ENCODE measurements at regions not wholly inside any gene's neighbourhood (a gene's known extent, or its start where the extent isn't known, plus 50 kb on each side); places are given as distances from the start of the nearest gene placed in this dataset.

DNA sequence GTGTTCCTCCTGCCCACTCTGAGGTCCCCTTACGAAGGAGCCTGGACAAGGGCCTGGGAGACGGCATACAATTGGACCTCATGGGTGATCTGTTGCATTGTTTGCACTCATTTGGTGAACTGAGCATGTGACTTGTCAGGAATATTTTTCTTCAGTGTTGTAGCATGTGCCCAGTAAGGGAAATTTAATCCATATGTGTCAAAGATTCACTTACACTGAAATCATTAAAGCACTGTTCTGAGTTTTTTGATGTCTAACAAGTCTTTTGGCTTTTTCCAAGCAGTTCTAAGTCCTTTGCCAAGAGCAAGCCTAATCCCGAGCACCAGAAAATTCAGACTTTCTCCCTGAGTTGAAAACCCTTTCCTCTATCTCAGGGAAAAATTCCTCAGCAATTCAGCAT lies 61.6 kb upstream of the RPS23 start:
- WGBS (ENCODE audit: extremely low coverage, insufficient coverage, insufficient read length): no CpG with 5 or more reads among the region's 3 CpGs
- peak overlapping the region; percentile 34 for H2BK12ac ChIP-seq (ENCODE audit: low read length)
- H2AFZ ChIP-seq (ENCODE audit: insufficient read depth, low read length, poor library complexity): no peak overlapping the region
- H2AK5ac ChIP-seq (ENCODE audit: low read length): no peak overlapping the region
- H3K79me1 ChIP-seq (ENCODE audit: low read length): peaks cover 5% of the 10 kb centered on the region
- H3K9ac ChIP-seq (ENCODE audit: low read length): no peak overlapping the region
- no peak overlapping the region for H3K4ac ChIP-seq (ENCODE audit: low read depth, low read length)
- H3K27me3 ChIP-seq (ENCODE audit: insufficient read depth, low read length): no peaks in the 10 kb centered on the region
- no peak overlapping the region for H4K8ac ChIP-seq (ENCODE audit: low read depth, low read length)
- no peak overlapping the region for H3K18ac ChIP-seq (ENCODE audit: low read length)
- no peak overlapping the region for H2BK5ac ChIP-seq (ENCODE audit: low read depth, low read length, poor library complexity)
- no peaks in the 10 kb centered on the region for H3K9me3 ChIP-seq (ENCODE audit: insufficient read depth, low read depth, low read length)
- H4K12ac ChIP-seq (ENCODE audit: low read depth, low read length): no peak overlapping the region
- no peak overlapping the region for H3K4me3 ChIP-seq (ENCODE audit: low read depth, low read length)
- H3K79me2 ChIP-seq (ENCODE audit: control insufficient read depth, insufficient read depth, low read length, poor library complexity): no peaks in the 10 kb centered on the region
- H3K23ac ChIP-seq (ENCODE audit: low read length): no peak overlapping the region
- peaks cover 4 to 8% of the 10 kb centered on the region in 2 experiments for H3K4me1 ChIP-seq (ENCODE audit: control insufficient read depth in 1 of 2, insufficient read depth in 2 of 2, low read length in 2 of 2)
- H3K36me3 ChIP-seq (ENCODE audit: control insufficient read depth in 1 of 2, insufficient read depth in 2 of 2, low read length in 2 of 2): no peaks in the 10 kb centered on the region
- no peak overlapping the region for H3K14ac ChIP-seq (ENCODE audit: low read length)
- H4K91ac ChIP-seq (ENCODE audit: low read depth, low read length): no peak overlapping the region
- H2BK120ac ChIP-seq (ENCODE audit: insufficient read depth, low read length, poor library complexity): no peak overlapping the region
- DNase-seq: no peak
- no peak overlapping the region for H3K27ac ChIP-seq (ENCODE audit: low read depth, low read length)
- no peak overlapping the region for H3K4me2 ChIP-seq (ENCODE audit: low read length)

GRCh38 chr5:82338771-82339373 lies 60.7 kb upstream of the RPS23 start:
- H3K23ac ChIP-seq (ENCODE audit: low read length): no peak overlapping the region
- peaks cover 4 to 14% of the 10 kb centered on the region in 2 experiments for H3K4me1 ChIP-seq (ENCODE audit: control insufficient read depth in 1 of 2, insufficient read depth in 2 of 2, low read length in 2 of 2)
- H3K14ac ChIP-seq (ENCODE audit: low read length): no peak overlapping the region
- no peak overlapping the region for H3K9ac ChIP-seq (ENCODE audit: low read length)
- no peak overlapping the region for H4K91ac ChIP-seq (ENCODE audit: low read depth, low read length)
- no peaks in the 10 kb centered on the region for H3K79me2 ChIP-seq (ENCODE audit: control insufficient read depth, insufficient read depth, low read length, poor library complexity)
- no peak overlapping the region for H2AK5ac ChIP-seq (ENCODE audit: low read length)
- H3K4me2 ChIP-seq (ENCODE audit: low read length): no peak overlapping the region
- H3K4ac ChIP-seq (ENCODE audit: low read depth, low read length): no peak overlapping the region
- no peak overlapping the region for H2BK120ac ChIP-seq (ENCODE audit: insufficient read depth, low read length, poor library complexity)
- H3K9me3 ChIP-seq (ENCODE audit: insufficient read depth, low read depth, low read length): no peaks in the 10 kb centered on the region
- no peak overlapping the region for H2BK5ac ChIP-seq (ENCODE audit: low read depth, low read length, poor library complexity)
- WGBS (ENCODE audit: extremely low coverage, insufficient coverage, insufficient read length): no CpG with 5 or more reads among the region's 5 CpGs
- H3K4me3 ChIP-seq (ENCODE audit: low read depth, low read length): no peak overlapping the region
- no peak overlapping the region for H2BK12ac ChIP-seq (ENCODE audit: low read length)
- H3K79me1 ChIP-seq (ENCODE audit: low read length): peaks cover 8% of the 10 kb centered on the region
- DNase-seq: no peak
- no peak overlapping the region for H2AFZ ChIP-seq (ENCODE audit: insufficient read depth, low read length, poor library complexity)
- H4K12ac ChIP-seq (ENCODE audit: low read depth, low read length): no peak overlapping the region
- H3K27me3 ChIP-seq (ENCODE audit: insufficient read depth, low read length): no peaks in the 10 kb centered on the region
- H3K36me3 ChIP-seq (ENCODE audit: control insufficient read depth in 1 of 2, insufficient read depth in 2 of 2, low read length in 2 of 2): no peaks in the 10 kb centered on the region
- H3K18ac ChIP-seq (ENCODE audit: low read length): no peak overlapping the region
- H3K27ac ChIP-seq (ENCODE audit: low read depth, low read length): no peak overlapping the region
- no peak overlapping the region for H4K8ac ChIP-seq (ENCODE audit: low read depth, low read length)

- no peak for DNase-seq
- no peak overlapping the region for H3K4ac ChIP-seq (ENCODE audit: low read depth, low read length)
- H2BK5ac ChIP-seq (ENCODE audit: low read depth, low read length, poor library complexity): no peak overlapping the region
- no peaks in the 10 kb centered on the region for H3K27me3 ChIP-seq (ENCODE audit: insufficient read depth, low read length)
- H3K4me3 ChIP-seq (ENCODE audit: low read depth, low read length): no peak overlapping the region
- peaks cover 4 to 14% of the 10 kb centered on the region in 2 experiments for H3K4me1 ChIP-seq (ENCODE audit: control insufficient read depth in 1 of 2, insufficient read depth in 2 of 2, low read length in 2 of 2)
- no peak overlapping the region for H3K23ac ChIP-seq (ENCODE audit: low read length)
- no peak overlapping the region for H2AK5ac ChIP-seq (ENCODE audit: low read length)
- no peaks in the 10 kb centered on the region for H3K36me3 ChIP-seq (ENCODE audit: control insufficient read depth in 1 of 2, insufficient read depth in 2 of 2, low read length in 2 of 2)
- H4K8ac ChIP-seq (ENCODE audit: low read depth, low read length): no peak overlapping the region
- no peak overlapping the region for H3K4me2 ChIP-seq (ENCODE audit: low read length)
- H3K27ac ChIP-seq (ENCODE audit: low read depth, low read length): no peak overlapping the region
- H2AFZ ChIP-seq (ENCODE audit: insufficient read depth, low read length, poor library complexity): no peak overlapping the region
- peaks cover 8% of the 10 kb centered on the region for H3K79me1 ChIP-seq (ENCODE audit: low read length)
- H2BK120ac ChIP-seq (ENCODE audit: insufficient read depth, low read length, poor library complexity): no peak overlapping the region
- H3K9me3 ChIP-seq (ENCODE audit: insufficient read depth, low read depth, low read length): no peaks in the 10 kb centered on the region
- H3K14ac ChIP-seq (ENCODE audit: low read length): no peak overlapping the region
- H4K91ac ChIP-seq (ENCODE audit: low read depth, low read length): no peak overlapping the region
- H4K12ac ChIP-seq (ENCODE audit: low read depth, low read length): no peak overlapping the region
- no peaks in the 10 kb centered on the region for H3K79me2 ChIP-seq (ENCODE audit: control insufficient read depth, insufficient read depth, low read length, poor library complexity)
- no peak overlapping the region for H2BK12ac ChIP-seq (ENCODE audit: low read length)
- no peak overlapping the region for H3K9ac ChIP-seq (ENCODE audit: low read length)
- H3K18ac ChIP-seq (ENCODE audit: low read length): no peak overlapping the region
- WGBS (ENCODE audit: extremely low coverage, insufficient coverage, insufficient read length): no CpG with 5 or more reads among the region's 1 CpG
These were observed 58.8 kb upstream of the RPS23 start for GRCh38 chr5:82336959-82337351.

- Histone ChIP-seq H3K23ac (ENCODE audit: low read length) (no peak overlapping the region), H3K4me1 (ENCODE audit: control insufficient read depth in 1 of 2, insufficient read depth in 2 of 2, low read length in 2 of 2) (peaks cover 4 to 14% of the 10 kb centered on the region in 2 experiments), H2AFZ (ENCODE audit: insufficient read depth, low read length, poor library complexity) (no peak overlapping the region), H3K79me1 (ENCODE audit: low read length) (peaks cover 8% of the 10 kb centered on the region), H3K4ac (ENCODE audit: low read depth, low read length) (no peak overlapping the region), H3K27me3 (ENCODE audit: insufficient read depth, low read length) (no peaks in the 10 kb centered on the region), H3K36me3 (ENCODE audit: control insufficient read depth in 1 of 2, insufficient read depth in 2 of 2, low read length in 2 of 2) (no peaks in the 10 kb centered on the region), H4K12ac (ENCODE audit: low read depth, low read length) (no peak overlapping the region), H4K91ac (ENCODE audit: low read depth, low read length) (no peak overlapping the region), H3K18ac (ENCODE audit: low read length) (no peak overlapping the region), H2BK120ac (ENCODE audit: insufficient read depth, low read length, poor library complexity) (no peak overlapping the region), H3K14ac (ENCODE audit: low read length) (no peak overlapping the region), H2BK12ac (ENCODE audit: low read length) (no peak overlapping the region), H3K79me2 (ENCODE audit: control insufficient read depth, insufficient read depth, low read length, poor library complexity) (no peaks in the 10 kb centered on the region), H2AK5ac (ENCODE audit: low read length) (no peak overlapping the region), H3K4me2 (ENCODE audit: low read length) (no peak overlapping the region), H4K8ac (ENCODE audit: low read depth, low read length) (no peak overlapping the region), H3K9ac (ENCODE audit: low read length) (no peak overlapping the region), H3K27ac (ENCODE audit: low read depth, low read length) (no peak overlapping the region), H2BK5ac (ENCODE audit: low read depth, low read length, poor library complexity) (no peak overlapping the region), H3K4me3 (ENCODE audit: low read depth, low read length) (no peak overlapping the region), H3K9me3 (ENCODE audit: insufficient read depth, low read depth, low read length) (no peaks in the 10 kb centered on the region)
- no CpG with 5 or more reads among the region's 3 CpGs for WGBS (ENCODE audit: extremely low coverage, insufficient coverage, insufficient read length)
- no peak for DNase-seq
These were observed 58.2 kb upstream of the RPS23 start for GRCh38 chr5:82336226-82336958.

Data from trophoblast cell (in vitro differentiated cells and primary cell).